GM12873 (cell line): ENCODE measurements at regions not wholly inside any gene's neighbourhood (a gene's known extent, or its start where the extent isn't known, plus 50 kb on each side); places are given as distances from the start of the nearest gene placed in this dataset.

Experiments used
- TF ChIP-seq, protein P1 (sequence below): IDR thresholded peaks from 2 replicates; pipeline ENCODE4 v1.5.1; 2012; ENCODE audit warnings: low read depth, mild to moderate bottlenecking, moderate library complexity, low read length, control low read depth; ENCODE audit not compliant: insufficient read depth; ENCODE audit errors: missing control alignments

- TF ChIP-seq, protein P1, sequence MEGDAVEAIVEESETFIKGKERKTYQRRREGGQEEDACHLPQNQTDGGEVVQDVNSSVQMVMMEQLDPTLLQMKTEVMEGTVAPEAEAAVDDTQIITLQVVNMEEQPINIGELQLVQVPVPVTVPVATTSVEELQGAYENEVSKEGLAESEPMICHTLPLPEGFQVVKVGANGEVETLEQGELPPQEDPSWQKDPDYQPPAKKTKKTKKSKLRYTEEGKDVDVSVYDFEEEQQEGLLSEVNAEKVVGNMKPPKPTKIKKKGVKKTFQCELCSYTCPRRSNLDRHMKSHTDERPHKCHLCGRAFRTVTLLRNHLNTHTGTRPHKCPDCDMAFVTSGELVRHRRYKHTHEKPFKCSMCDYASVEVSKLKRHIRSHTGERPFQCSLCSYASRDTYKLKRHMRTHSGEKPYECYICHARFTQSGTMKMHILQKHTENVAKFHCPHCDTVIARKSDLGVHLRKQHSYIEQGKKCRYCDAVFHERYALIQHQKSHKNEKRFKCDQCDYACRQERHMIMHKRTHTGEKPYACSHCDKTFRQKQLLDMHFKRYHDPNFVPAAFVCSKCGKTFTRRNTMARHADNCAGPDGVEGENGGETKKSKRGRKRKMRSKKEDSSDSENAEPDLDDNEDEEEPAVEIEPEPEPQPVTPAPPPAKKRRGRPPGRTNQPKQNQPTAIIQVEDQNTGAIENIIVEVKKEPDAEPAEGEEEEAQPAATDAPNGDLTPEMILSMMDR, result no peak
Measured at GRCh38 chr21:25373126-25374082, 233.9 kb downstream of the MRPL39 start.

GRCh38 chr21:25371841-25372425, 235.3 kb downstream of the MRPL39 start:
- TF ChIP-seq, protein P1, result no peak

DNA sequence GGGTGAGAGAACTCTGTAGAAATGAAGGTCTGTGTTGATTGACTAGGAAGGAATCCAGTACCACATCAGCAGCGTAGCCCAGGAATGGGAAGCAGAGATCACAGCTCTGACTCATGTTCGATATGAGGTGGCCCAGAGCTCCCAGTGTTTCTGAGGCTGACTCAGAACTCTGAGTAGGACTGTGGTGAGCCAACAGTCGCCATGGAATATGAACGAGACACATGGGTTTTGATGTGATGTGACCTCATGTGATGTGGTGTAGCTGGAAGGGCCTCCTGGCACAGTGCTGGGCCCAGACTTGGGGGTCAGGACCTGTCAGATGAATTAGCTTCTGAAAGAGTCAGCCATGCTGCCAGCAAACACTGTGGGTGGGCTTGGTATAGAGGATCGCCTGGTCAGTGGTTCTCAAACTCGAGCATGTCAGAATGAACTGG, 237.0 kb downstream of the MRPL39 start:
- TF ChIP-seq, protein P1, result no peak

DNA sequence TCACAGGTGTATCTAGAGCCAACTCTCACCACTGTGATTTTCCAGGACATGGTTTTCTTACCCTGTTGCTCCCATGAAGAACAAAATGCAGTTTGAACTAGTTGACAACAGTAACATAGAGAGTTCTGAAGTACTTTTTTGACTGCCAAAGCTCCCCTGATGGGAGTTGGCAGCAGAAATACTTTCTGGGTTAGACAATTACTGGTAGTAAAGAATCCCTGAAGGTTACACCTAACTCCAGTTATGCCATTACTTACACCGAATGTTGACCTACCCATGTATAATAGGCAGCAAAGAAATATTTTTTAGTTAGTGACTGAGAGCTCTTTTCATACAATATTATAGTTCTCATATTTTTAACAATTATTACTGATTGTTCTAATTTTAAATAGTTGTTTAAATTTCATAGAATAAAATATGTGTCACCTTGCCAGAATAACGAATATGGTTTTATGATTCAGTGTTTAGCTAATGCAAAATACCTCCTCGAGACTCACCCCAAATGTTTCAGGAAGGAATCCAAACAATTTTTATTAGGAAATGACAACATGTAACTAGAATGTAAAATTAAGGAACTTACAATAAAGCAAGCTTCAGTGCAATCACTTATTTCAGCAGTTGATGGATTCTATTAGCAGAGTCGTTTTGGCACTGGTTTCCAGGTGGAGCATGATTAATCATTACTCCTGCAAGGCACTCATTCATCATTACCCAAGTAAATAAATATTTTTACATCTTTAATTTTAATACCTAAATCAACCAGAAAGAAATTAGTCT, 237.6 kb downstream of the MRPL39 start:
- TF ChIP-seq, protein P1, result no peak

DNA sequence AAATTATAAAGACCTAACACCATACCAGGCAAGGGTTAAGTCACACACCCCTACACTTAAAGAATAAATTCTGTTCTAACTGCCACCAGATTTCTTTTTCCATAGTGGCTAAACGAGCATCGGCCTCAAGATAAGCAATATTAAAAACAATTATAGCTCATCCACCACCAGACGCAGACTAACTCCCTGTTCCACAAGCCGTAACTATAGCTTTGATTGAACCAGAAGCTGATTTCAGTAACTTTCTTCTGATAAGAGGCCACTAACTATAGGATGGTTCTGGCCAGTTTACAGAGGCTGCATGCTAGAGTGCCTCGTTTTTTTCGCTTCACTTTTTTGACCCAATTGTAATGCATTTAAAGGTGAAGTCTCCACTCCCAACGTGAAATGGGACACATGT, 238.8 kb downstream of the MRPL39 start:
- TF ChIP-seq, protein P1, result no peak

DNA sequence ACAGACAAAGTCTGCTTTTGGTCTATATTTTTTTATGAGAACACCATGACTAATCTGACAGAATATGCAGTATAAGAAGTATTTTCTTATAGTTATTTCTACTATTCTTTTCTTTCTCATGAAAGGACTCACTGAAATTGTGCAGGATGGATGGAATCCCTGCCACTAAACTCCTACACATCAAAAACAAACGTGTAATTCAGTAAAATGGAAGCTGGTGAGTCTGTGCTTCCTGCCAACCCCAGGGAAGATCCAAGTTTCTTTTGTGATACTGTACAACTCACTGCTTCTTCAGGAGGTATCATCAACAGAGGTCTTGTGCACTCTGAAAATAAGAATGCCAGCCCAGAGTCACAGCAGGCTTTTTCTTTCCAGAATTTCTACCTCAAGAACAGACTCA, 241.2 kb downstream of the MRPL39 start:
- TF ChIP-seq, protein P1, result no peak
